ENCODE measurements at regions not wholly inside any gene's neighbourhood (a gene's known extent, or its start where the extent isn't known, plus 50 kb on each side); places are given as distances from the start of the nearest gene placed in this dataset.

DNA sequence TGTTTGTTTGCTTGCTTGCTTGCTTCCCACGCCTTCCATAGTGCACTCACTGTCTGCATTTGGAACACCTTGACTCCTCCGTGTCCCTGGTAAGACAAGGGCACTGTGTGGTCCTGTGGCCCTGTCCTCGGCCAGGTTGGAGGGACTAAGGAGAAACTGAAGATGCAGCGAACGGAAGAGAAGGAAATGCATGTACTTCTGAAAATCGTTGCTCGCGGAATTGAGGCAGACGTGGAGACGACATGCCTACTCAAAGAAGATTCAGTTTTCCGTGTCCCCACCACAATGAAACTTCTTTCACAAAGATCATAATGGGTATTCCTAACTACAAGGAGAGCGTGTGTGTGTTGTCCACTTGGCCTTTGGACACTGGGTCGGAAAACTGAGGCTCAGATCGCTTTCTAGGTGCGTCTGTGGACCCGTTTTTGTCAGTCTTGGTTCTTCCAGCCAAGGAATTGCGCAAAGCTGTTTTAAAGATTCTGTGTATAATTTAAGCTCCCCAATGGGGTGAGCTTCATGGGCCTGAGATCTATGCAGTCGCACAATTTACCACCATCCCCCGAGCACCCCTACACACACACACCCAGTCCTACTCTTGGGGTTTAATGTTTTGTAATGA, 120.4 kb upstream of the ZNF184 start:
- WGBS, 2 experiments (ENCODE audit: extremely low coverage in 2 of 2, insufficient read length in 1 of 2) = 30% methylated on average over 2 of the region's 19 CpGs; no CpG with 5 or more reads in 1 of the 2 experiments
- POLR2A ChIA-PET (ENCODE audit: unreplicated experiment) = no interaction called here

More for the DNA sequence above, 120.4 kb upstream of the ZNF184 start:
- no peak overlapping the region for H3K14ac ChIP-seq (replicated peaks; ENCODE audit: low read depth, low read length)
- no peaks in the 10 kb centered on the region for H3K27me3 ChIP-seq (ENCODE audit: control insufficient read depth, insufficient read depth, low read length)
- H3K79me1 ChIP-seq (ENCODE audit: low read depth in 1 of 2, low read length in 2 of 2) = no peaks in the 10 kb centered on the region
- CTCF ChIA-PET = no interaction called here
- H3K27ac ChIP-seq (ENCODE audit: insufficient read depth, low read length) = no peak overlapping the region
- no peak overlapping the region for H2BK120ac ChIP-seq (ENCODE audit: low read depth, low read length)
- H2AK5ac ChIP-seq (ENCODE audit: low read depth, low read length) = no peak overlapping the region
- H2BK20ac ChIP-seq (ENCODE audit: low read depth, low read length) = no peak overlapping the region
- H2BK5ac ChIP-seq (ENCODE audit: low read depth, low read length, poor library complexity, severe bottlenecking) = no peak overlapping the region
- no peak overlapping the region for H4K8ac ChIP-seq (ENCODE audit: low read depth in 2 of 2, low read length in 2 of 2)
- no peak overlapping the region for H4K91ac ChIP-seq (ENCODE audit: insufficient read depth, low read depth, low read length)
- H2AFZ ChIP-seq (replicated peaks; ENCODE audit: low read length, poor library complexity) = peak overlapping the region; percentile 34
- H4K5ac ChIP-seq (ENCODE audit: low read depth, low read length) = no peak overlapping the region
- in situ Hi-C loops (cut with MboI; ENCODE audit: low sequenced_read_pairs) (no loop called here), intact Hi-C loops (cut with micrococcal nuclease) (loop anchor here (2.0 to 5.0 kb wide), 2 partner anchors 46 to 159 kb away; no protein-coding TSS in a partner anchor), dilution Hi-C loops (cut with HindIII; ENCODE audit: low sequenced_read_pairs, unreplicated experiment) (no loop called here)
- BruUV-seq (replicated peaks) = no TSS peak
- H3K4me1 ChIP-seq (ENCODE audit: control insufficient read depth, insufficient read depth, low read length) = no peaks in the 10 kb centered on the region
- H2BK15ac ChIP-seq (ENCODE audit: low read depth, low read length) = no peak overlapping the region
- H3K18ac ChIP-seq (ENCODE audit: low read depth, low read length) = no peak overlapping the region
- no peaks in the 10 kb centered on the region for H3K36me3 ChIP-seq (ENCODE audit: control insufficient read depth, insufficient read depth, low read length)
- ATAC-seq (ENCODE audit: low read depth) = no peak
- no peak overlapping the region for H2AK9ac ChIP-seq (replicated peaks; ENCODE audit: low read depth, low read length, poor library complexity)
- no peak overlapping the region for H3K56ac ChIP-seq (ENCODE audit: extremely low read depth, insufficient read depth, low read length)
- H4K20me1 ChIP-seq (ENCODE audit: insufficient read depth, low read length) = no peaks in the 10 kb centered on the region
- H3K4me2 ChIP-seq (ENCODE audit: low read depth, low read length) = peak overlapping the region; percentile 69
- TF ChIP-seq, protein P1, sequence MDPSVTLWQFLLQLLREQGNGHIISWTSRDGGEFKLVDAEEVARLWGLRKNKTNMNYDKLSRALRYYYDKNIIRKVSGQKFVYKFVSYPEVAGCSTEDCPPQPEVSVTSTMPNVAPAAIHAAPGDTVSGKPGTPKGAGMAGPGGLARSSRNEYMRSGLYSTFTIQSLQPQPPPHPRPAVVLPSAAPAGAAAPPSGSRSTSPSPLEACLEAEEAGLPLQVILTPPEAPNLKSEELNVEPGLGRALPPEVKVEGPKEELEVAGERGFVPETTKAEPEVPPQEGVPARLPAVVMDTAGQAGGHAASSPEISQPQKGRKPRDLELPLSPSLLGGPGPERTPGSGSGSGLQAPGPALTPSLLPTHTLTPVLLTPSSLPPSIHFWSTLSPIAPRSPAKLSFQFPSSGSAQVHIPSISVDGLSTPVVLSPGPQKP (IDR thresholded peaks at IDR 0.05; ENCODE audit: borderline replicate concordance, low read depth, low read length) = no peak
- TF ChIP-seq BHLHE40 (IDR thresholded peaks at IDR 0.05; ENCODE audit: low read depth, low read length) = no peak
- TF ChIP-seq SMC3 (IDR thresholded peaks at IDR 0.05; ENCODE audit: low read depth, low read length) = no peak
- no peak for TF ChIP-seq POLR2A (IDR thresholded peaks at IDR 0.05; ENCODE audit: low read depth, low read length)
- no peak for TF ChIP-seq CEBPB (IDR thresholded peaks at IDR 0.05; ENCODE audit: low read depth, low read length)
- no peak for TF ChIP-seq FOS (IDR thresholded peaks at IDR 0.05; ENCODE audit: low read depth, low read length)
- TF ChIP-seq CHD1 (IDR thresholded peaks at IDR 0.05; ENCODE audit: low read depth, low read length) = no peak
- no peak for TF ChIP-seq RAD21 (IDR thresholded peaks at IDR 0.05; ENCODE audit: low read length)
- TF ChIP-seq, protein P2, sequence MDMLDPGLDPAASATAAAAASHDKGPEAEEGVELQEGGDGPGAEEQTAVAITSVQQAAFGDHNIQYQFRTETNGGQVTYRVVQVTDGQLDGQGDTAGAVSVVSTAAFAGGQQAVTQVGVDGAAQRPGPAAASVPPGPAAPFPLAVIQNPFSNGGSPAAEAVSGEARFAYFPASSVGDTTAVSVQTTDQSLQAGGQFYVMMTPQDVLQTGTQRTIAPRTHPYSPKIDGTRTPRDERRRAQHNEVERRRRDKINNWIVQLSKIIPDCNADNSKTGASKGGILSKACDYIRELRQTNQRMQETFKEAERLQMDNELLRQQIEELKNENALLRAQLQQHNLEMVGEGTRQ (IDR thresholded peaks at IDR 0.05; ENCODE audit: low read depth, low read length) = no peak
- no peak for TF ChIP-seq MAFK (IDR thresholded peaks at IDR 0.05; ENCODE audit: low read depth, low read length)
- no peak for TF ChIP-seq MAZ (IDR thresholded peaks at IDR 0.05; ENCODE audit: borderline replicate concordance, low read depth, low read length)
- no peak for TF ChIP-seq NFE2L2 (IDR thresholded peaks at IDR 0.05; ENCODE audit: low read depth, low read length)
- no peak for TF ChIP-seq MXI1 (IDR thresholded peaks at IDR 0.05; ENCODE audit: borderline replicate concordance, low read depth, low read length)
- H3K9me3 ChIP-seq (ENCODE audit: control insufficient read depth, insufficient read depth, low read length) = no peaks in the 10 kb centered on the region
- DNase-seq = no peak
- H3K9me1 ChIP-seq (ENCODE audit: insufficient read depth, low read length) = no peaks in the 10 kb centered on the region
- H3K4ac ChIP-seq (ENCODE audit: low read depth, low read length) = no peak overlapping the region
- H3K4me3 ChIP-seq (ENCODE audit: insufficient read depth, low read depth, low read length) = peak overlapping the region; percentile 22; the same call in 1 of the 2 replicates
- no peak overlapping the region for H3K9ac ChIP-seq (ENCODE audit: low read depth, low read length)
- H3K23ac ChIP-seq (ENCODE audit: low read depth, low read length) = no peak overlapping the region

Measured in IMR-90 (cell line).